ENCODE measurements at regions not wholly inside any gene's neighbourhood (a gene's known extent, or its start where the extent isn't known, plus 50 kb on each side); places are given as distances from the start of the nearest gene placed in this dataset.
"Not testable (repeated sequence)": the region's sequence is repeated elsewhere in the genome, so short reads cannot be mapped to it uniquely, and the experiment has no call there.

- TF ChIP-seq CTCF (IDR thresholded peaks at IDR 0.05) (no peak), POLR2A (IDR thresholded peaks at IDR 0.05) (no peak)
- DNase-seq (no peak), ATAC-seq (no peak)
- H3K4me3 ChIP-seq, result no peak overlapping the region
- H3K9me3 ChIP-seq, result no peaks in the 10 kb centered on the region
- H3K36me3 ChIP-seq (replicated peaks in 1 of 2; ENCODE audit: insufficient read depth in 1 of 2, low read depth in 2 of 2), result no peaks in the 10 kb centered on the region
- intact Hi-C loops (cut with DNase I), result no loop called here
- H3K27ac ChIP-seq, result no peak overlapping the region
- no peaks in the 10 kb centered on the region for H3K4me1 ChIP-seq
- no peaks in the 10 kb centered on the region for H3K27me3 ChIP-seq
Observed at GRCh38 chr7:121741896-121742295, 131.1 kb upstream of the PTPRZ1 start.

GRCh38 chr7:121739465-121739864 lies 133.5 kb upstream of the PTPRZ1 start:
- intact Hi-C loops (cut with DNase I), result no loop called here
- WGBS, 2 donors, result 58 to 72% methylated on average over 3 of the region's 3 CpGs
- TF ChIP-seq POLR2A (IDR thresholded peaks at IDR 0.05) (no peak), CTCF (IDR thresholded peaks at IDR 0.05) (no peak)

GRCh38 chr7:121730869-121731268 lies 142.1 kb upstream of the PTPRZ1 start:
- H3K4me3 ChIP-seq, result no peak overlapping the region
- H3K4me1 ChIP-seq, result no peaks in the 10 kb centered on the region
- H3K27me3 ChIP-seq, result no peaks in the 10 kb centered on the region
- DNase-seq (no peak), ATAC-seq (no peak)
- H3K36me3 ChIP-seq (replicated peaks in 1 of 2; ENCODE audit: insufficient read depth in 1 of 2, low read depth in 2 of 2), result no peaks in the 10 kb centered on the region
- no peak overlapping the region for H3K27ac ChIP-seq
- no peaks in the 10 kb centered on the region for H3K9me3 ChIP-seq
- intact Hi-C loops (cut with DNase I), result no loop called here
- no peak for TF ChIP-seq POLR2A (IDR thresholded peaks at IDR 0.05)
- TF ChIP-seq CTCF (IDR thresholded peaks at IDR 0.05), result no peak

More at GRCh38 chr7:121739465-121739864, 133.5 kb upstream of the PTPRZ1 start:
- Histone ChIP-seq H3K36me3 (replicated peaks in 1 of 2; ENCODE audit: insufficient read depth in 1 of 2, low read depth in 2 of 2) (no peaks in the 10 kb centered on the region), H3K9me3 (no peaks in the 10 kb centered on the region), H3K27ac (no peak overlapping the region), H3K4me1 (no peaks in the 10 kb centered on the region), H3K4me3 (no peak overlapping the region), H3K27me3 (no peaks in the 10 kb centered on the region)
- DNase-seq, result no peak
- no peak for ATAC-seq

- H3K9me3 ChIP-seq, result no peaks in the 10 kb centered on the region
- H3K36me3 ChIP-seq (replicated peaks in 1 of 2; ENCODE audit: insufficient read depth in 1 of 2, low read depth in 2 of 2), result no peaks in the 10 kb centered on the region
- H3K4me3 ChIP-seq, result no peak overlapping the region
- DNase-seq (peak; percentile 61 to 87 (median 73)), ATAC-seq (peak; percentile 100)
- 6 to 11% methylated on average over 3 of the region's 3 CpGs for WGBS, 2 donors
- H3K27me3 ChIP-seq, result no peaks in the 10 kb centered on the region
- TF ChIP-seq CTCF (IDR thresholded peaks at IDR 0.05) (no peak), POLR2A (IDR thresholded peaks at IDR 0.05) (peak in 1 of 3 donors; percentile 26)
- intact Hi-C loops (cut with DNase I), result no loop called here
- H3K27ac ChIP-seq, result peak overlapping the region; percentile 57 to 79 (median 72)
- H3K4me1 ChIP-seq, result peaks cover 45% of the 10 kb centered on the region
Observed at GRCh38 chr7:121714559-121715303, 158.2 kb upstream of the PTPRZ1 start.

- H3K27me3 ChIP-seq; H3K36me3 ChIP-seq (replicated peaks in 1 of 2; ENCODE audit: insufficient read depth in 1 of 2, low read depth in 2 of 2); H3K27ac ChIP-seq; intact Hi-C loops (cut with DNase I); ATAC-seq; H3K9me3 ChIP-seq; H3K4me3 ChIP-seq: not testable (repeated sequence)
- DNase-seq, result peak; percentile 22 to 46 (median 30)
- peaks cover 37% of the 10 kb centered on the region for H3K4me1 ChIP-seq
- 47 to 53% methylated on average over 5 of the region's 5 CpGs for WGBS, 2 donors
Observed at GRCh38 chr7:121712961-121713360, 160.0 kb upstream of the PTPRZ1 start.

Measured in body of pancreas (tissue), 4 donors.